Ishikawa (cell line): ENCODE measurements at regions not wholly inside any gene's neighbourhood (a gene's known extent, or its start where the extent isn't known, plus 50 kb on each side); places are given as distances from the start of the nearest gene placed in this dataset.

Experiments
- CEBPB ChIP-seq: IDR thresholded peaks from 2 replicates; pipeline ENCODE4 v1.6.1; 2012
- CREB1 ChIP-seq: IDR thresholded peaks from 2 replicates; pipeline ENCODE4 v1.6.1; 2012; ENCODE audit warnings: low read depth
- EGR1 ChIP-seq: IDR thresholded peaks from 2 replicates; pipeline ENCODE4 v1.6.1; 2012
- EP300 ChIP-seq: IDR thresholded peaks from 2 replicates; pipeline ENCODE4 v1.6.1; 2012; ENCODE audit warnings: borderline replicate concordance
- FOXM1 ChIP-seq: IDR thresholded peaks from 2 replicates; pipeline ENCODE4 v1.6.1; 2012; ENCODE audit warnings: low read depth, borderline replicate concordance
- MAX ChIP-seq: IDR thresholded peaks from 2 replicates; pipeline ENCODE4 v1.6.1; 2012
- NFIC ChIP-seq: IDR thresholded peaks from 2 replicates; pipeline ENCODE4 v1.6.1; 2012
- RAD21 ChIP-seq: IDR thresholded peaks from 2 replicates; pipeline ENCODE4 v1.6.1; 2012; ENCODE audit warnings: low read depth
- REST ChIP-seq: IDR thresholded peaks from 2 replicates; pipeline ENCODE4 v1.6.1; 2012; ENCODE audit warnings: low read depth, mild to moderate bottlenecking
- TAF1 ChIP-seq: IDR thresholded peaks from 2 replicates; pipeline ENCODE4 v1.6.1; 2012; ENCODE audit warnings: low read depth, mild to moderate bottlenecking
- TCF12 ChIP-seq: IDR thresholded peaks from 2 replicates; pipeline ENCODE4 v1.6.1; 2012; ENCODE audit warnings: low read depth
- TEAD4 ChIP-seq: IDR thresholded peaks from 2 replicates; pipeline ENCODE4 v1.6.1; 2012
- USF1 ChIP-seq: IDR thresholded peaks from 2 replicates; pipeline ENCODE4 v1.6.1; 2012
- YY1 ChIP-seq: IDR thresholded peaks from 2 replicates; pipeline ENCODE4 v1.6.1; 2012; ENCODE audit warnings: low read depth
- ZBTB7A ChIP-seq: IDR thresholded peaks from 2 replicates; pipeline ENCODE4 v1.6.1; 2012; ENCODE audit warnings: low read depth

GRCh38 chr3:65044401-65044800 lies 356.6 kb upstream of the ADAMTS9 start:
- TF ChIP-seq TAF1 (no peak), EGR1 (no peak), ZBTB7A (no peak), MAX (no peak), CREB1 (no peak), USF1 (no peak), RAD21 (no peak), TEAD4 (no peak), EP300 (no peak), YY1 (no peak), REST (no peak), NFIC (no peak)

- no peak for TF ChIP-seq CEBPB
- TF ChIP-seq EGR1, result no peak
- TF ChIP-seq EP300, result no peak
- no peak for TF ChIP-seq NFIC
- TF ChIP-seq USF1, result no peak
- no peak for TF ChIP-seq FOXM1
- no peak for TF ChIP-seq ZBTB7A
- TF ChIP-seq TEAD4, result no peak
- TF ChIP-seq TAF1, result no peak
- no peak for TF ChIP-seq YY1
- TF ChIP-seq REST, result no peak
- TF ChIP-seq CREB1, result no peak
- TF ChIP-seq TCF12, result no peak
- no peak for TF ChIP-seq RAD21
- no peak for TF ChIP-seq MAX
These were observed 354.9 kb upstream of the ADAMTS9 start for GRCh38 chr3:65042675-65043074.

- TF ChIP-seq CEBPB (no peak), REST (no peak), EGR1 (no peak), TEAD4 (no peak), MAX (no peak), TCF12 (no peak), TAF1 (no peak), CREB1 (no peak), EP300 (no peak), YY1 (no peak), RAD21 (no peak), NFIC (no peak), USF1 (no peak), ZBTB7A (no peak), FOXM1 (no peak)
These were observed 352.0 kb upstream of the ADAMTS9 start for GRCh38 chr3:65039754-65040210.

GRCh38 chr3:65037861-65038260 lies 350.1 kb upstream of the ADAMTS9 start:
- TF ChIP-seq CEBPB (no peak), RAD21 (no peak), TCF12 (no peak), REST (no peak), USF1 (no peak), NFIC (no peak), FOXM1 (no peak), TAF1 (no peak), EGR1 (no peak)
